ENCODE measurements at regions not wholly inside any gene's neighbourhood (a gene's known extent, or its start where the extent isn't known, plus 50 kb on each side); places are given as distances from the start of the nearest gene placed in this dataset.
A peak's percentile ranks its signal among the peaks of the same experiment; 100 is the strongest.

DNA sequence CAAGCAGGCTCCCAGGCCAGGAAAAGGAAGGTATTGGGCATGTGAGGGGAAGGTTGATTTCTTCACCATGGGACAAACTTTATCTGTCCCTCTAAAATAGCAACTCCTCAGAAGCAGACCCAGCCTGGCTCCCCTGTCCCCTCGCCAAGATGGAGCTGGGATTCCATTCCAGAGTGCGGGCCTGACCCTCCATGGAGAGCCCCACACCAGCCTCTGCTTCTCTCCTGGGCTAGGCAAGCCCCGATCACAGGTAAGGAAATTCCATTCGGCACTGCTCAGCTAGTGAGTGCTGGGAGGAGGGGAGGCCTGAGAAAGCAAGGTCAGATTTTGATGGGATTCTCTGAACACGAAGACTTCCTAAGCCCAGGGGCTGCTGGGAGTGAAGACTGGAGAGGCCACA lies 98.4 kb downstream of the EFNB1 start:
- no peak for DNase-seq (ENCODE audit: low read depth)

DNA sequence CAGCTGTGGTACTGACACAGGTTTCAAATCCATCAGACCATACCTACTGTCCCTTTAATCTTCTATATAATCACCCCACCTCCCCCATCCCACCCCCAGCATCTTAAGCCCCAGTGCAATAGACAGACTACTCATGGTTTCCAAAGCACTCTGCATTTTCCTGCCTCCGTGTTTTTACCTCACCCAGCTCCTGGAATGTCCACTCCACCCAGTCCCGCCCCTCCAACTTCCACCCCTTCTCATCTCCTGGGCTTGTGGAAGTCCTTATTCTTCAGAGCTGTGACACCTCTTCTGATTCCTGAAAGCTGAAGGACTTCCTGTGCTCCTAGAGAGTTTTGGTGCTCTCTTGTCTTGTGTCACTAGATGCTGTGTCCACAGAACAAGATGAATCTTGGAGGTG lies 94.3 kb downstream of the EFNB1 start:
- DNase-seq (ENCODE audit: low read depth), result no peak

DNA sequence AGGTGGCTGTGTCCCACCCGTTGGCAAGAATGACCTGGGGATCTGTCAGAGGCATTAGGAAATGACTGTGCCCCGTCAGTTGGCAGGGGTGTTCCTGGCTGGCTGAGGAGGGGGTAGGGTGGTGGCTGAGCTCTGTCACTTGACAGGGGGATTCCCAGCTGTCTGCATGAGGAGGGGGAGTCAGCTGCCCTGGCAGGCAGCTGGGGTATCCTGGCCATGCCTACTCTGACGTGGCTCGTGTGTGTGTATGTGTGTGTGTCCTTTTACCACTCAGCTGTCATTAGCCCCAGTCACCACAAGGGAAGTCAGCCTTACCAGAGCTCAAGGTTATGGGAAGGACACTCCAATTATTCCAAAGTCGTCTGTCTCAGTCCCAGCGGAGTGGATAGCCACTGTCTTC lies 93.2 kb downstream of the EFNB1 start:
- no peak for DNase-seq (ENCODE audit: low read depth)

DNA sequence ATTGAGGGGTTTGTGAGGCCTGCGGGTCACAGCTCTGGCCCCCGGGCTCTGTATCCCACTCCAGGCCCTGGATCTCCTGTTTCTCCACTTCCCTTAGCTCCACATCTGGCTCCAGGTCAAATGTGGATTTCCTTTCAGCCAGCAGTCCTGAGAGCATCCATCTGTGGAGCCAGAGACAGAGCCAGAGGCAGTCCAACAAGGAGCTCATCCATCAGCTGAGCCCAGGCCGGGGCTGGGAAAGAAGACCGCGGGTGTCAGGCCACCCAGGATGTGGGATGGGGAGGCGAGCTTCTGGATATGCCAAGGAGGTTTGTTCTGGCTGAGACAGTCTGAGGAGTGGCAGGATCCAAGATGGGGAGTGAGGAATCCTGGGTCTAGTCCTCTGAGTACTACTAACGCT lies 91.7 kb downstream of the EFNB1 start:
- no peak for DNase-seq (ENCODE audit: low read depth)

DNA sequence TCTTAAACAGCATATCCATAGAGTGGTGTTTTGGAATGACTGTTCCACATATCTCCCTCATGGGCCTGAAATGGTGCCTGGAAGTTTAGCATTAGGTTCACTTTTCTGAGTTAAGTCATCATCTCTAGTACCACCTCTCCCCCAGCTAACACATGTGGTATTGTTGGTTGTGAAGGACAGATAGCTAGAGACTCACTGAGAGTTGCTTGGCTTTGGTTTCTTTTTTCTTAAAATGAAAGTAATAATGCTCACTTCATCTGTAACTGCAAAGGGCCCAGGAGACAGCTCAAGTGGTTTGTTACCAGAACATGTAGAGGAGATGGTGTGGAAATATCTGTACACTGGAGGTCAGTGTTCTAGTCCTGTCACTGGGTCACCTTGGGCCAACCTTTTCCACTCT lies 90.9 kb downstream of the EFNB1 start:
- no peak for DNase-seq (ENCODE audit: low read depth)

DNA sequence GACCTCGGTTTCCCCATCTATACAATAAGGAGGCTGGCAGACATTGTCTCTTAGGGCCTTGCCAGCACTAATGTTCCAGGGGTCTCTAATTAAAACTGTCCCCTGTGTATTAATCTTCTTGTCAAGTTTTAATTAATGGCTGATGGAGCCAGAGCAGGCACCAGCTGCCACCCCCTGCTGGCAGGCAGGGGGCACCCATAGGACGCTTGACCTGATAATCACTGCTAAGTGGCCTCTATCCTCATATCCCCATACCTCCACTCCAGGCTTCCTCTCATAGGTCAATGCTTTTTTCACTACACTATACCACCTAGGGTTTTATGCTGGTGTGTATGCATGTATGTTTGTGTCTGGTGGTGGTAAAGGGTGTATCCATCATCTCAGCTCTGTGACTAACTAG lies 89.4 kb downstream of the EFNB1 start:
- DNase-seq (ENCODE audit: low read depth), result no peak

DNA sequence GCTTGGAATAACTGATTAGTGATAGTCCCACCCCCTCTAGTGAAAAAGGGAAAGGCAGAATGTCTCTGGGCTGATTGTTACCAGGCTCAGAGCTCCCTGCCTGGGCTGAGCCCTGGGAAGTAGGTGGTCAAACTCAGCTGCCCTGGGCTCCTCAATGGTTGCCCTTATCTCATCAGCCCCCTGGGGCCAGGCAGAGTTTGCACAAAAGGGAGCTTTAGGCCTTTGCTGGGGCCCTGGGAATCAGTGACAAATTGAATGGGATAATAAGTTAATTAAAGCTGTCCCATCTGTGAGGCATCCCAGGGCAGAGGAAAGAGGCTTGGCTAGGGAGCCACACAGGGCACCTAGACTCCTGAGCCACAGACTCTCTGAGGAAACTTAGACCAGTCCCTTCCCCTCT lies 89.0 kb downstream of the EFNB1 start:
- no peak for DNase-seq (ENCODE audit: low read depth)

DNA sequence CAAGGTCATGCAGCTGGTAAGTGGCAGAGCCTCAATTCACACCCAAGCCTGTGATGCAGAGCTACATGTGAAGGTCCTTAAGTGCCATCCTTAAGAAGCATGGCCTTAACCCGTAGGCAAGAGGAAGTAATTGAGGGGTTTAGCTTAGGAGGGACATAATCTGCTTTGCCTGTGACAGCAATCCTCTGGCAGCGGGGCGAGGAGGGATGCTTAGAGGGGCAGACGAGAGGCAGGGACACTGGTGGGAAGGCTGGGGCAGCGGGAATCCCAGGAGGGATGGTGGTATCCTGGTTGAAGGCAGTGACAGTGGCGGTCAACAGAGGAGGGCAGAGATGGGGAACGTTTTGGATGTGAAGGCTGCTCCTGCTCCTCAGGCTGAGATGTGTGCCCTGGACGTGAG lies 88.1 kb downstream of the EFNB1 start:
- no peak for DNase-seq (ENCODE audit: low read depth)

DNA sequence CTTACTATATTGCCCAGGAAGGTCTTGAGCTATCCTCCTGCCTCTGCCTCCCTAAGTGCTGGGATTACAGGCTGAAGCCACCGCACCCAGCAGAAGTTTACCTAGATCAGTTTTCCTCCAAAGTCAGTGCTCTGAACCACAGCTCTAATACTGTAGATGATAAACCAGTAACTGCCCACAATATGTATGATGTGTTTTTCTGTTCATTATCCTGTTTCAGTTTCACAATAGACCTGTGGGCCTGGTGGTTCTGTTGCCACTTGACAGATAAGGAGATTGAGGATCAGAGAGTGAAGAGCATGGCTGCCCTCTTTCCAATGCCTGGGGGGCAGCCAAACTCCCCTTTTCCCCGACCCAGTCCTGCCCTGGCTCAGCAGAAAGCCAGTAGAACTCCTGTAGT lies 87.0 kb downstream of the EFNB1 start:
- DNase-seq (ENCODE audit: low read depth), result no peak

DNA sequence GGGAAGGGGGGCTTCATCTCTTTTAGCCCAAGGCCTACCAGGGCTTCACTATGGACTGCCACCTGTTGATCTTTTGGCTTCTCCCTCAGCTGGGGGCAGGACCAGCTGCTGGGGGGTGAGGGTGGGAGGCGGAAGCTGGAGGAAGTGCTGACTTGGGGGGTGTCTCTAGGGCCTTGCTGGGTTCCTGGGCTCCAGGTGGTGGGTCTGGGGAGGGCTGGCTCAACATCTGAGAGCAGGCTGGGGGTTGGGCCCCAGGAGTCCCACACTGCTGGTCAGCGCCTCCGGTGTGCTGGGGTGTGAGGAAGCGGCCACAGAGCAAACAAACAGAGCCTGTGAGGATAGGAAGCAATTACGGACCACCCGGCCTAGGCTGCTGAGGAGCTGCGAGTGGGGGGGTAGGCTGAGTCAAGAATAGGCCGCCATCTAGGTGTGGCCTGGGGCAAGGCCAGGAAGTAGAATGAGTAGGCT lies 85.7 kb downstream of the EFNB1 start:
- DNase-seq (ENCODE audit: low read depth), result no peak

DNA sequence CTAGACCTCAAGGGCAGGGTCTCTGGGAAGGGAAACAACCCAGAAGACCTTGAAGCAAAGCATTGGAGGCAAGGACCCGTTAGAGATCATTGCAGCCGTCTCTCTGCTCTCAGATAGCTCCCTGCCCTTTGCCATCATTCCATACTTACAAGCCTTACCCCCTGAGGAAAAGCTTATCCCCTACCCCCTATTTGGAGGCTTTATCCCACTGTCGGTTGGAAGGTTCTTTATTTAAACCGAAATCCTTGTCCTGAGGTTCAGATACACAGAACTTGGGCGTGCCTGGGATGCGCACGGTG lies 84.4 kb downstream of the EFNB1 start:
- no peak for DNase-seq (ENCODE audit: low read depth)

DNA sequence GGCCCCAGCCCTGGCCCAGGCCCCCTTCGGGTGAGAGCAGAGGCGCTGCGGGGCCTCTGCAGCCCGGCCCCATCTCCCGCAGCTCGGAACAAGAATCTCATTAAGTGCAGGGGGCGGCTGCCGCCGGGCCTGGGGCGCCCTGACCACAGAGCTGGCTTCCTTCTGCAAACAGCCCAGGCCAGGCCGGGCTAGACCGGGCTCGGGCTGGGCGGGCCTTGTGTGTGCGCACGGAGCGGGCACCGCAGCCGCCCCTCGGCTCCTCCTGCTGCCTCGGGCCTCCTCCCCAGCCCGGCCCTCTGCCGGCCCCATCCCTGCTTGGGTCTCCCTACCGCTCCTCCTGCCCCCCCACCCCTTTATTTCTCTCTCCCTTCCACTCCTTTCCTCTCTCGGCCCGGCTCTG lies 83.3 kb downstream of the EFNB1 start:
- DNase-seq (ENCODE audit: low read depth), result no peak

DNA sequence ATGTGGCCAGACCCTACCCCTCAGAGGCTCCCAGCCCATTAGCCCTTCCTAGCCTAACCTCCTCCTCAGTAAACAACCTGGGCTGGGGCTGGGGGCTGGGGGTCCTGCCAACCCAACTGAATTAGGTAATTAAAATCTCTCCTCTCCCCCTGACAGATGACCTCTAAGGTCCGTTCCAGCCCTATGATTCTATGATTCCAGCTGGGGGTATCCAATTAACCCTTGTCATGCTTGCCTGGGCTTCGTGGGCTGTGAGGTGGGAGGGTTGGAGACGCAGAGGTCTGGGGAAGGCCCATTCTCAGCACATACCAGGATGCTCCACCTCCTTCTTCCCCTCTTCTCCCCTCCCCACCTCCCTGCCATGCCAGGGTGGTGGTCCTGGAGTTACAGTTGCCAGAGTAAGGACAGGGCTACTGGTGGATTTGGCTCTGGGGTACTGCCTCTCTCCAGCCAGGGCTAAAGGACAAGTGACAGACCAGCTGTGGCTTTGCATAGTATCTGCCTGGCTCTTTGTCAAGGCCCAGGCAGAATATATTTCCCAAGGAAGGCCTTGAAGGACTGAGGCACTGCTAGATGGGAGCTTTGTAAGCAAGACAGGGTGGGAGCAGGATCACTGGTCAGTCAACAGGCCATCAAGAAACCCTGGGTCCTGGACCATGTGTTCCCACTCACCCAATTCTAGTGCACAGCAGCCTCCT lies 82.1 kb downstream of the EFNB1 start:
- no peak for DNase-seq (ENCODE audit: low read depth)

DNA sequence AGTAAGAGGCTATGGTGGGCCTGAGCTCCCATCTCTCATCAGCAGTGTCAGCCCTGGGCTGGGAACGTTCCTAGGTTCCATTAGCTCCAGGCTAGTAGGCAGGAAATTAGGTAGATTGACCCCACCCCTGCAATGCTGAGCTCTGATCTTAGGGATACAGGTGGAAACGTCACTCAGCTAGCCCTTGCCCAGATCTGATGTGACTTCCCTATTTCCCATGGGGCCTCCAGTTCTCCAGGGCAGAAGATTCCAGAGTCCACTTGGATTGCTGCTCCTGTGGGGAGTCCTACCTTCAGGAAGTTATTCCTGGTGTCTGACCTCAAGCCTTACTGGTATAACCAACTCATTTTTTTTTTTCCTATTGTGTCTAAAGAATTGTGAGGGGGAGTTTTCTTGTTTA lies 81.1 kb downstream of the EFNB1 start:
- no peak for DNase-seq (ENCODE audit: low read depth)

DNA sequence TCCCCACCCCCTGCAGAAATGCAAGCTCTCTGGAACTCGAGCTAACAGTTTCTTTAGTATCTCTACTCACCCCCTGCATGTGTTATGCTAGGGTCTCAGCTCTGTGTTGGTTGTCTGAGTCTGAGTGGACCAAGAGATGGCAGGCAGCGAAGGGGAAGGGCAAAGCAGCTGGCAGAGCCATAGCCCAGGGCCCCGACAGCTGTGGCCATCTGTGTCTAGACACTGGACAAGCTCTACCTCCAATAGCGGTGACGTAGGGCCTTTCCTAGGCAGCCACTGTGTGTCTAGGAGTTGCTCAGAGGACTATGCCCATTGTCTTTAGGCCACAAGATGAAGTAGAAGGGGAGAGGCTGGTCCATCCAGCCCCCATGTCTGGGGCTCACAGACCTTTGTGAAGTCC lies 79.2 kb downstream of the EFNB1 start:
- DNase-seq (ENCODE audit: low read depth), result no peak

DNA sequence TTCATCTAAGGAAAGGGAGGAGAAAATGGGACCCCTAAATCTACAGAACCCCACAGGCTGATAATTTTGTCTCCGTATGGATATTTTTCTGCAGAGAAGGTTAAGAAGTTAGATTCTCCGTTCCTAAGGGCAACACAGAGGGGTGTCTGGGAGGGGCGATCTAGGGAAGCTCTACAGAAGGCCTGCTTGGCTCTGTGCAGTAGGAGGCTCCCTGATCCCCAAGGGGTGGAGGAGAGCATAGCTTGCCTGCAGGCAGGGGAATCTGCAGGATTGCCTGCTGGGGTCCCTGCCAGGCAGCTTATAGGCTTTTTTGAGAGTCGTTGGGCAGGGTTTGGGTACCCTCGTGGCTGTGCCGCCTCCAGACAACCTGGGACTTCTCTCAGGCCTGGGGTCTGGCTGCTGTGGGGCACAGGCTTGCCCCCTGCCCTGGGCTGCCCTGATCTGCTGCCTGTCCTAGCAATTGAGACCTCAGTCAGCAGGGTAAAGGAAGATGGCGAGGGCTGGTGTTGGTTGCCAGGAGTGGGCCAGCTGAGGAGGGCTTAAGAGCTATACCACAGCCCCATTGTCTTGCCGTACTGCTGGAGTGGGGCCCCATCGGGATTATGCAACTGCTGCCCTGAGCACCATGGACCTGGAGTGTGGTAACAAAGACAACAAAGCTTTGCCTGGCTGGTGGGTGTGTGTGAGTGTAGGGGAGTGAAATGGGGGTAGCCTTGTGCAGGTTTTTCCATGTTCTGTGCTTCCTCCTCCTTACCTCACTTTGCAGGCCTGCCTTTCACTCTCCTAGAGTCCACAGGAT lies 74.1 kb downstream of the EFNB1 start:
- DNase-seq (ENCODE audit: low read depth), result no peak

DNA sequence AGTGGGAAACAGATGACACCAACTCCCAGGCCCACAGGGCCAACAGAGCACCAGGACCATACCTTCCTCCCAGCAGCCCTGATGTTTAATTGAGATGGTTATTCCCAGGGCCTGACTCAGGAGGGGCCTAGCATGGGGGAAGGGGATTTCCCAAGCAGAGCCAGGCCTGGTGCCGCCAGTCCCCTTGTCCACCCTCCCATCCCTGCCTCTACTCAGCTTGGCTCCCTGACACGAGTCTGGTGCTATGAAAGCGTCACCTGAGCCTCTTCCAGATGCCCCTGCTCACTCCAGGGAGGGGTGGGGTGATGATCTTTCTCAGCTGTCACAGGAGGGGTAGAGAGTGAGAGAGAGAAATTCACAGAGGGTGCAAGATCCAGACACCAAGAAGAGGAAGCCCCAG lies 72.7 kb downstream of the EFNB1 start:
- no peak for DNase-seq (ENCODE audit: low read depth)

DNA sequence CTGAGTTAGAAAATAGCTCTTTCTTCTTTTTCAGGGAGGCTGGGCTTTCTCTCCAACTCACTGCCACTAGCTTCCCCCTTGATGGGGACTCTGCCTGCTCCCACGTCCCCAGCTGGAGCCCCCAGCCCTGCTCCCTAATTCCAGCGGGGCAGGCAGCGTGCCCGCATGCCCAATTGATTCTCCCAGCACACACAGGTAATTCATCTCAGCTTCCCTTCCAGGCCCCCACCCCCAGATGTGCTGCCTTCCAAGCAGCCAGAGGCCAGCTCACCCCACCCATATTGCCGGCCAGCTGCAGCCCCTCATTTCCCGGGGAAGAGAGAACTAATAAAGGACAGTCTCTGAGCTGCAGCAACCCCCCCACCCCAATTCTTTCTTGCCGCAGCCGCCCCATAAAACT lies 69.8 kb downstream of the EFNB1 start:
- DNase-seq (ENCODE audit: low read depth), result no peak

DNA sequence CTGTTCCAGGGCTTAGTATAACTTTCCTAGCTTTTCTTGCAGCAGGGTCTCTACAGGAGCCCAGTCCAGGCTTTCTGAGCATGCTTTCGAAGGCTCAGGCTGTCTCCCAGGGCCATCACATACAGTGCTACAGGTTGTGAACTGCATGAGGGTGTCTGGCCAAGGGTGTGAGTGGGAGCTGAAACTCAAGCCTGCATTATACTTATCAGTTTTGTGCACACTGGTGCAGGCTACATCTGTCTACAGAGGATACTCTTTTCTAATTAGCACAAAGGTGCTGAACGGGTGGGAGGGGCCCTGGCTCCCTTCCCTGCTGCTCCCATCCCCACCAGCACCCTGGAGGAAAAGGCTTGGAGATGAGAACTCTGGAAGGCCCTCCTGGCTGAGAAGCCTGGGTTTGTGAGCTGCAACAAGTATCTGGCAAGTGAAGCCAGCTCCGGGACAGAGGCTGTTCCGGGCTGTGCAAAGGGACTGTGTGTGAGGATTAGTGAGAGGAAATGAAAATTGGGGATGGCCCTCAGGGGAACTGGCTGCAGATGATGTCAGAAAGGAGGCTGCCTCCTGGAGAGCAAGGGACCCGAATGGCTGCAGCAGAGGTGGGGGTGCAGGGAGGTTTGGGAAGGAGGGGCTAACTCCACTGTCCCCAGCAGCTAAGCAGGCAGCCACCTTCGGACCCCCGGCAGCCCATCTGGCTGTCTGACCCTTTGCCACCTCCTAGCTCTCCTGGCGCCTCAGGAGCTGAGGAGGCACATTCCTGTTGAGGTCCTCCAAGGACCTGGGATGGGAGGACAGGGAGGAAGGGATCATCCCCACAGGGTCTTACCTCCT lies 68.5 kb downstream of the EFNB1 start:
- no peak for DNase-seq (ENCODE audit: low read depth)

DNA sequence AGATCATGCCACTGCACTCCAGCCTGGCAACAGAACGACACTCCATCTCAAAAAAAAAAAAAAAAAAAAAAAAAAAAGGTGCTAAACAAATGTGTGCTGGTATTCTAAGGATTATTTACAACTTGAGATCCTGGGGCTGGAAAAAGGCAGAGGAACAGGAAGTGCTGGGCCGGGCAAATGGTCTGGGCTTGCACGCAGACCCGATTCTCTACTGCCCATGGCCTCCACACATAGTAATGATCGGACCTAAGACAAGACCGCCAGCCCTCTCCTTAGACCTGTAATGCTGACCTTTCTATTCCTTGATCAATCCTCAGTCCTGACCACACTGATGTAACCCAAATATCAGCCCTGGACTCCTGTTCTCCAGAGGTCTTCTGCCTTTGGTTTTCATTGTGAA lies 67.8 kb downstream of the EFNB1 start:
- DNase-seq (ENCODE audit: low read depth), result no peak

DNA sequence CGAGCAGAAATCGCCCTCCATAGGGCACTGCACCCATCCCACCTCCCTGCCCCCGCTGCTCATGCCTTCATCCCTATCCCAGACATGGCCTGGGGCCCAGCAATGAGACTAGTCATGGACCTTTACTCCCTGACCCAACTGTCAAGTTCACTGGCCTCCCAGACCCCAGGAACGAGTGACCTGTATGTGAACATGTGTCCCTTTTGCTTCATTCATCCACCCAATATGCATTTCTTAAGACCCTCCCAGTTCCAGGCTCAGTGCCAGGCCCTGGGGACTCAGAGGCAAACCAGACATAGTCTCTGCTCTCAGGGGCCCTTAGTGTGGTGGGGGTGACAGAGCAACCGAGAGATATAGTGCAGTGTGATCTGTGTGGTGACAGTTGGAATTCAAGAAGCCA lies 67.0 kb downstream of the EFNB1 start:
- DNase-seq (ENCODE audit: low read depth), result no peak

DNA sequence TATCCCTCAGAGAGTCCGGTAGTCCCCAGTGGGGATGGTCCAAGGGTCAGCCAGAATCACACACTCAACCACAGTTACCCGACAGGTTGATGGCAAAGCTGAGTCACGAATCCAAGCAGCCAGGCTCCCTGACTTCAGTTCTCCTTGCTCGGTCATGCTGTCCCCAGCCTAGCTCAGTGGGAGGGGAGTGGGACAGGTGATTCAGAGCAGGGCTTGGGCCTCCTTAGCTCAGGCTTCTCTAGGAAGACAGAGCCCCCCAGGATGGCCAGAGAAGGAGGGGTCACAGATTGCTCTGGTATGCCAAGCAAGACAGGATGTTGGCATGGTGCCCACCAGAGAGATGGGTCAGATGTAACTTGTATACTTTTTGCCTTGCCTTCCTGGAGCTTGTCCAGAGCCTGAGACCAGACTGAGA lies 66.5 kb downstream of the EFNB1 start:
- DNase-seq (ENCODE audit: low read depth), result peak; percentile 3

Data from LHCN-M2 (cell line).